KMS-11 (cell line): ENCODE measurements at regions not wholly inside any gene's neighbourhood (a gene's known extent, or its start where the extent isn't known, plus 50 kb on each side); places are given as distances from the start of the nearest gene placed in this dataset.

Source experiments
- H2AFZ ChIP-seq: fragments of 200-600 bp; sonication (generic); 2 replicates; pipeline ENCODE4 v1.6.1; 2016; ENCODE audit warnings: antibody characterized with exemption, mixed run types, low read depth
- H3K27ac ChIP-seq: fragments of 200-600 bp; sonication (generic); 2 replicates; pipeline ENCODE4 v1.6.1; 2016; ENCODE audit warnings: mild to moderate bottlenecking, mixed run types
- H3K27me3 ChIP-seq: fragments of 200-600 bp; sonication (generic); 2 replicates; pipeline ENCODE4 v1.6.1; 2017; ENCODE audit warnings: mild to moderate bottlenecking, low read depth, mixed run types, moderate library complexity; ENCODE audit not compliant: insufficient read depth
- H3K36me3 ChIP-seq: fragments of 200-600 bp; sonication (generic); 2 replicates; pipeline ENCODE4 v1.6.1; 2017; ENCODE audit warnings: mild to moderate bottlenecking, mixed run types; ENCODE audit not compliant: insufficient read depth
- H3K4me1 ChIP-seq: fragments of 200-600 bp; sonication (generic); 2 replicates; pipeline ENCODE4 v1.6.1; 2016; ENCODE audit warnings: mild to moderate bottlenecking, low read depth, mixed run types; ENCODE audit not compliant: poor library complexity, severe bottlenecking
- H3K4me2 ChIP-seq: fragments of 200-600 bp; sonication (generic); 2 replicates; pipeline ENCODE4 v1.7.0; 2016; ENCODE audit warnings: mild to moderate bottlenecking, mixed run types
- H3K4me3 ChIP-seq: fragments of 200-600 bp; sonication (generic); IDR thresholded peaks from 2 replicates; pipeline ENCODE4 v1.6.1; 2017; ENCODE audit warnings: low read depth, low read length, mixed read lengths; ENCODE audit not compliant: insufficient read depth
- H3K79me2 ChIP-seq: fragments of 200-600 bp; sonication (generic); 2 replicates; pipeline ENCODE4 v1.6.1; 2016; ENCODE audit warnings: low read depth, mixed run types; ENCODE audit not compliant: insufficient read depth
- H3K9ac ChIP-seq: fragments of 200-600 bp; sonication (generic); 2 replicates; pipeline ENCODE4 v1.6.1; 2016; ENCODE audit warnings: mild to moderate bottlenecking, mixed run types
- H4K20me1 ChIP-seq: fragments of 200-600 bp; sonication (generic); 2 replicates; pipeline ENCODE4 v1.6.1; 2016; ENCODE audit warnings: mild to moderate bottlenecking, mixed run types; ENCODE audit not compliant: insufficient read depth
- TF ChIP-seq, protein P1 (sequence below): fragments of 200-600 bp; sonication (generic); conservative IDR thresholded peaks from 2 replicates; pipeline ENCODE4 v1.6.1; 2017; ENCODE audit warnings: low read depth, mild to moderate bottlenecking, antibody characterized with exemption, low read length, moderate library complexity, mixed read lengths

DNA sequence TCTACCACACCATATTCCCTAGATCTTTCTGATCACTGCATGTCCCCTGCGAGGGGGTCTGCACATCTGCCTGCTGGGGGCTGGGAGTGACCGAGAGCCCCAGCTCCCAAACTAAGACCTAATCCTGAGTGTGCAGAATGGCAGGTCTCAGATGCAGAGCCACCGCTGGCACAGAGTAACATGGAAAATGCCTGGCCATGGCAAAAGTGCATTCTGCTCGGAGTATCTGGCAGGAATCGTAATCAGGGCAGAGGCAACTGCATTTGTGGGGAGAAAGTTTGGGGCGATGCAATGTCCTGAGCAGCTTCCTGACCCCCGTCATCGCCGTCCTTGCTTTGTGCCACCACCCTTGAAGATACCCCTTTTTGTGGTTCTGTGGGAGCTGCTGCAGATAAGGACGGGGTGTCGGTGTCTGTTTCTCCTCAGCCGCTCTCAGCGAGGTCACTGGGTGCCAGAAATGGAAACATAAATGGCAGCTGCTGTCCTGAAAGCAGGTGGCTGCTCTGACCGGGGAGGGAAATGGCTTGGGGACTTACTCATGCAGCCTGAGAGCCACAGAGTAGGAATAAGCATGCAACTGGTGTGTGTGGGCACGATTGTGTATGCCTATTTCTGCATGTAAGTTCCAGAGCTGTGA is 157.9 kb downstream of the LY86 start:
- TF ChIP-seq, protein P1, sequence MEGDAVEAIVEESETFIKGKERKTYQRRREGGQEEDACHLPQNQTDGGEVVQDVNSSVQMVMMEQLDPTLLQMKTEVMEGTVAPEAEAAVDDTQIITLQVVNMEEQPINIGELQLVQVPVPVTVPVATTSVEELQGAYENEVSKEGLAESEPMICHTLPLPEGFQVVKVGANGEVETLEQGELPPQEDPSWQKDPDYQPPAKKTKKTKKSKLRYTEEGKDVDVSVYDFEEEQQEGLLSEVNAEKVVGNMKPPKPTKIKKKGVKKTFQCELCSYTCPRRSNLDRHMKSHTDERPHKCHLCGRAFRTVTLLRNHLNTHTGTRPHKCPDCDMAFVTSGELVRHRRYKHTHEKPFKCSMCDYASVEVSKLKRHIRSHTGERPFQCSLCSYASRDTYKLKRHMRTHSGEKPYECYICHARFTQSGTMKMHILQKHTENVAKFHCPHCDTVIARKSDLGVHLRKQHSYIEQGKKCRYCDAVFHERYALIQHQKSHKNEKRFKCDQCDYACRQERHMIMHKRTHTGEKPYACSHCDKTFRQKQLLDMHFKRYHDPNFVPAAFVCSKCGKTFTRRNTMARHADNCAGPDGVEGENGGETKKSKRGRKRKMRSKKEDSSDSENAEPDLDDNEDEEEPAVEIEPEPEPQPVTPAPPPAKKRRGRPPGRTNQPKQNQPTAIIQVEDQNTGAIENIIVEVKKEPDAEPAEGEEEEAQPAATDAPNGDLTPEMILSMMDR, result no peak
- H3K27ac ChIP-seq, result no peak overlapping the region
- peaks cover 8% of the 10 kb centered on the region for H3K4me1 ChIP-seq
- H4K20me1 ChIP-seq, result no peaks in the 10 kb centered on the region
- H2AFZ ChIP-seq, result no peak overlapping the region
- no peaks in the 10 kb centered on the region for H3K27me3 ChIP-seq
- H3K36me3 ChIP-seq, result no peaks in the 10 kb centered on the region
- H3K9ac ChIP-seq, result no peak overlapping the region
- H3K4me2 ChIP-seq, result no peak overlapping the region
- no peak overlapping the region for H3K4me3 ChIP-seq
- H3K79me2 ChIP-seq, result no peaks in the 10 kb centered on the region

DNA sequence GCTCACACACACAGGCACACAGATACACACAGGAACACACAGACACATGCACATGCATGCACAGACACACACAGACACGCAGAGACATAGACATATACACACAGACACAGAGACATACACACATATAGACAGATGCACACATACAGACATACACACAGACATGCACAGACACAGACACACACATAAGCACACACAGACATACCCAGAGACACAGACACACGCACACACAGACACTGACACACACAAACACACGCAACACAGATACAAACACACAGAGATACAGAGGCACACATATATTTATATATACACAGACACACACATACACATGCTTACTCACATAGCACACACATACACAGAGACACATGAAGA is 158.4 kb downstream of the LY86 start:
- no peaks in the 10 kb centered on the region for H3K36me3 ChIP-seq
- H3K9ac ChIP-seq, result no peak overlapping the region
- H3K4me2 ChIP-seq, result no peak overlapping the region
- H3K4me1 ChIP-seq, result peaks cover 6% of the 10 kb centered on the region
- TF ChIP-seq, protein P1, result no peak
- H3K27me3 ChIP-seq, result no peaks in the 10 kb centered on the region
- no peaks in the 10 kb centered on the region for H3K79me2 ChIP-seq
- H4K20me1 ChIP-seq, result no peaks in the 10 kb centered on the region
- no peak overlapping the region for H3K27ac ChIP-seq
- H2AFZ ChIP-seq, result no peak overlapping the region
- no peak overlapping the region for H3K4me3 ChIP-seq

DNA sequence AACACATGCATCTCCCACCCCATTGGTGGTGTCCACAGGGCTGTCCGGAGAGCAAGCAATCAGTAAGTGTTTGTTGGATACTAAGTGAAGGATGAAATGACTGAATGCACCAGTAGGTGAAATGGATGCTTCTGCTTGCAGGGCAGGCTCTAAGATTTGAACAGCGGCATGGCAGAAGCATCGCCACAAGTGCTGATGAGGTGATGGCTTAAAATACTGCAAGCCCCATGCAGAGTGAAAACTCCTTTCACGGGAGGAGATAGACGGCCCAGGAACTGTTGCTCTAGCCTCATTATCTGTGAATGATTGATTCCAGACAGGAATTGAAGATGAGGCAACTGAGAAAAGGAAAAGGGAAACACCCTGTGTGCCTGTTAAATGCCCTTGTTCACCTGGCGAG is 158.9 kb downstream of the LY86 start:
- Histone ChIP-seq H3K9ac (no peak overlapping the region), H3K4me1 (peaks cover 2% of the 10 kb centered on the region), H3K79me2 (no peaks in the 10 kb centered on the region), H3K4me2 (no peak overlapping the region), H2AFZ (no peak overlapping the region), H3K27me3 (no peaks in the 10 kb centered on the region), H3K4me3 (no peak overlapping the region), H4K20me1 (no peaks in the 10 kb centered on the region), H3K27ac (no peak overlapping the region), H3K36me3 (no peaks in the 10 kb centered on the region)
- TF ChIP-seq, protein P1, result no peak

DNA sequence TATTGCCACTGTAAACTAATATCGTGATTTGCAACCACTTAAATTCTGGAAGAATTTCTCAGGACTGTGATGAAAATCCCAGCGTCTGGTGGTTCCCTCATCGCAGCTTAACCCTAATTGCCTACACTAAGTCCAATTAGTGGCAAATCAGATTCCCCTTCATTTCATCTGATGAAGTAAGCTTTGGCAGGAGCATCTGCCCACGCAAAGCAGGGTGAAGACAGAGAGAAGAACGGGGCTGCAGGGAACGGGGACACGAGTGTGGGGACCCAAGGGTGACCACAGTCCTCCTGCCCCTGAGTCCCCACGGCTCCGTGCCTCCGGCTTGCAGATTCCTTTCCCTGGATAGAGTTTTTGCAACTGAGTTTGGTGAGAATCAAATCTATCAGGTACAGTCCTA is 159.5 kb downstream of the LY86 start:
- Histone ChIP-seq H3K4me3 (no peak overlapping the region), H3K27ac (no peak overlapping the region), H2AFZ (no peak overlapping the region), H3K27me3 (no peaks in the 10 kb centered on the region), H3K9ac (no peak overlapping the region), H3K36me3 (no peaks in the 10 kb centered on the region), H3K4me1 (no peaks in the 10 kb centered on the region), H3K79me2 (no peaks in the 10 kb centered on the region), H3K4me2 (no peak overlapping the region), H4K20me1 (no peaks in the 10 kb centered on the region)
- TF ChIP-seq, protein P1, result no peak
